GM12875 (cell line): ENCODE measurements at regions not wholly inside any gene's neighbourhood (a gene's known extent, or its start where the extent isn't known, plus 50 kb on each side); places are given as distances from the start of the nearest gene placed in this dataset.
"Not testable (repeated sequence)": the region's sequence is repeated elsewhere in the genome, so short reads cannot be mapped to it uniquely, and the experiment has no call there.

Source experiments
- H3K4me3 ChIP-seq: one replicate; pipeline ENCODE4 v1.5.1; 2011; ENCODE audit warnings: low read depth, low read length, control low read depth
- TF ChIP-seq, protein P1 (sequence below): IDR thresholded peaks from 2 replicates; pipeline ENCODE4 v1.5.1; 2011; ENCODE audit warnings: low read depth, mild to moderate bottlenecking, control low read depth, inconsistent platforms, low read length, moderate library complexity, borderline replicate concordance; ENCODE audit not compliant: insufficient read depth

GRCh38 chr18:43341014-43341413, 63.7 kb upstream of the SYT4 start:
- TF ChIP-seq, protein P1, sequence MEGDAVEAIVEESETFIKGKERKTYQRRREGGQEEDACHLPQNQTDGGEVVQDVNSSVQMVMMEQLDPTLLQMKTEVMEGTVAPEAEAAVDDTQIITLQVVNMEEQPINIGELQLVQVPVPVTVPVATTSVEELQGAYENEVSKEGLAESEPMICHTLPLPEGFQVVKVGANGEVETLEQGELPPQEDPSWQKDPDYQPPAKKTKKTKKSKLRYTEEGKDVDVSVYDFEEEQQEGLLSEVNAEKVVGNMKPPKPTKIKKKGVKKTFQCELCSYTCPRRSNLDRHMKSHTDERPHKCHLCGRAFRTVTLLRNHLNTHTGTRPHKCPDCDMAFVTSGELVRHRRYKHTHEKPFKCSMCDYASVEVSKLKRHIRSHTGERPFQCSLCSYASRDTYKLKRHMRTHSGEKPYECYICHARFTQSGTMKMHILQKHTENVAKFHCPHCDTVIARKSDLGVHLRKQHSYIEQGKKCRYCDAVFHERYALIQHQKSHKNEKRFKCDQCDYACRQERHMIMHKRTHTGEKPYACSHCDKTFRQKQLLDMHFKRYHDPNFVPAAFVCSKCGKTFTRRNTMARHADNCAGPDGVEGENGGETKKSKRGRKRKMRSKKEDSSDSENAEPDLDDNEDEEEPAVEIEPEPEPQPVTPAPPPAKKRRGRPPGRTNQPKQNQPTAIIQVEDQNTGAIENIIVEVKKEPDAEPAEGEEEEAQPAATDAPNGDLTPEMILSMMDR, result no peak
- no peak overlapping the region for H3K4me3 ChIP-seq

DNA sequence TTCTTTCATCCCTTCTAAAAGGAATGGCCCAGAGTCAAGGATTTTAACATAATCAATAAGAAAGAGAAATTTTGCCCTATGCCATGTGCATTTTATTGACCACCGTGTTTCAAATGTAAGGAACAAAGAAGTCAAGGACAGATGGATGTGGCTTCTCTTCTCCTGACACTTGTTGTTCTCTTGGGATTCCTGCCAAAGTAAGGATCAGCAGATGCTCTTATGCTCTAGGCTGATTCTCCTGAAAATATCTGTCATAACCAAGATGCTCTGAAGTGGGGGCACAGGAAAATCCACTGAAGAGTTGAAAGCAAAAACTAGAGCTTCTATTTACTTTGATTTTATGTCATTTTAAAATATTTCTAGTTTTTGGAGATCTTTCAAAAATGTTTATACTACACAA, 72.9 kb upstream of the SYT4 start:
- TF ChIP-seq, protein P1, result no peak
- no peak overlapping the region for H3K4me3 ChIP-seq

GRCh38 chr18:43364535-43364934, 87.2 kb upstream of the SYT4 start:
- H3K4me3 ChIP-seq, result no peak overlapping the region
- TF ChIP-seq, protein P1, result no peak

DNA sequence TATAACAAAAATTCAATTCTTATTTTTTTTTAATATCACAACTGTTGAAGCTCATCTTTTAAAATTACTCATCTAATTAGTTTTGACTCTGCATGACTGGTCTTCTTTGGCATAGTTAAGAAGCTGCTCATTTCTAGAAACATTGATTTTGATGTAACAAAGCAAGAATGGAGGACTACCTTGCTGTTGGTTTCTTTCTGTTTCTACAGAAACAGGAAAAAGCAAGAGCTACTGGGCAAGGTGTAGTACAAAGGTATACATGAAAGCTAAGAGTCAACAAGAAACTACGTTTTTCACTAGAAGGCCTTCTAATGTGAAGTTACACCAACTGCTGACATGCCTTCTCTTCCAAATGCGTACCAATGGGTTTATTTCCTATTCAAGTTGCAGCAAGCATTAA, 90.6 kb upstream of the SYT4 start:
- TF ChIP-seq, protein P1, result no peak

DNA sequence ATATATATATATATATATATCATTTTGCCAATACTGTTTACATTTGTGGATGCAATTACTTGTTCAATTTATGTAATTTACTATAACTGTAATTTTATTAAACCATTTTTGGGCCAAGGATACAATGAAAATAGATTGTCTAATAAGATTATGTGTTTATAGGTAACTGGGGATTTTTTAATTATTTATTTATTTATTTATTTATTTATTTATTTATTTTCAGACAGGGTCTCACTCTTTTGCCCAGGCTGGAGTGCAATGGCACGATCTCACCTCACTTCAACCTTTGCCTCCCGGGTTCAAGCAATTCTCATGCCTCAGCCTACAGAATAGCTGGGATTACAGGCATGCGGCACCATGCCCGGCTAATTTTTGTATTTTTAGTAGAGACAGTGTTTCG, 92.0 kb upstream of the SYT4 start:
- H3K4me3 ChIP-seq, result not testable (repeated sequence)

More for the DNA sequence above, 90.6 kb upstream of the SYT4 start:
- H3K4me3 ChIP-seq, result no peak overlapping the region

DNA sequence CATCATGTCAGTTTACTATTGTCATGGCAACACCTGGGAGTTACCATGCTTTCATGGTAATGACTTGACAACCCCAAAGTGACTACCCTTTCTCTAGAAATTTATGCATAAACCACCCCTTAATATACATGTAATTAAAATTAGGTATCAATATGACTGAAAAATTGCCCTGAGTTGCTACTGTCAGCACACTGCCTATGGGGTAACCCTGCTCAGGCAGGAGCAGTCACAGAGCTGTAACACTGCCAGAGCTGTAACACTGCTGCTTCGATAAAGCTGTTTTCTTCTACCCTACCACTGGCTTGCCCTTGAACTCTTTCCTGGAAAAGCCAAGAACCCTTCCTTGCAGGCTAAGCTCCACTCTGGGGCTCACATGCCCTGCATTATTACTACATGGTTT, 95.5 kb upstream of the SYT4 start:
- TF ChIP-seq, protein P1, result no peak
- no peak overlapping the region for H3K4me3 ChIP-seq

GRCh38 chr18:43380104-43380672, 102.9 kb upstream of the SYT4 start:
- TF ChIP-seq, protein P1, result no peak
- no peak overlapping the region for H3K4me3 ChIP-seq
